ENCODE measurements at regions not wholly inside any gene's neighbourhood (a gene's known extent, or its start where the extent isn't known, plus 50 kb on each side); places are given as distances from the start of the nearest gene placed in this dataset.

DNA sequence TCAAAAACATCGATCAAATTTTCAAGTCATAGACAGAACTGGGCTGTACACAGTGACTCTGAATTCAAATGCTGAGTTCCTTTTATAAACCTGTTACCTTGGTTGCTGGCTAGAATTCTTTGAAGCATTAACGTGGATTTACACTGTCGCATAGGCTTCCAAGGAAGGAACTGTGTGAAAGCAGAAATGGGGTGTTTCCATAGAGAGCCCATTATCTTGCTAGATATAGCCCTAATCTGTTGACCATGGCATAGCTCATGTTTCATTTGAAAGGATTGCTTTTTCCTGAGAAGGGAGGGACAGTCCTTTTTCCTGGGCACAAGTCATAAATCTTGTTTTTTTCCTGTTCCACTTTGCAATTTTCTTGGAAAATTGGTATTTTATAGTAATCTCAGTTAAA lies 73.8 kb upstream of the NEUROD1 start:
- no peaks in the 10 kb centered on the region for H3F3A ChIP-seq (ENCODE audit: insufficient read depth)
- H3K27ac ChIP-seq (ENCODE audit: low read depth, low read length), result no peak overlapping the region
- H3K9ac ChIP-seq (ENCODE audit: low read length), result no peak overlapping the region
- H3K4me2 ChIP-seq (ENCODE audit: low read depth, low read length, poor library complexity, severe bottlenecking), result no peak overlapping the region
- H3K9me2 ChIP-seq (replicated peaks; ENCODE audit: insufficient read depth, low read length), result no peaks in the 10 kb centered on the region
- H3K36me3 ChIP-seq (ENCODE audit: low read length), result no peaks in the 10 kb centered on the region
- no peak overlapping the region for H2AFZ ChIP-seq (ENCODE audit: low read depth, low read length, severe bottlenecking)
- H3K4me3 ChIP-seq (ENCODE audit: insufficient read depth, low read length, poor library complexity, severe bottlenecking), result no peak overlapping the region
- no peaks in the 10 kb centered on the region for H3K9me3 ChIP-seq (ENCODE audit: insufficient read depth, low read length)
- no peaks in the 10 kb centered on the region for H3K27me3 ChIP-seq (ENCODE audit: low read length)
- H4K20me1 ChIP-seq (ENCODE audit: low read depth, low read length), result no peaks in the 10 kb centered on the region
- TF ChIP-seq, protein P1, sequence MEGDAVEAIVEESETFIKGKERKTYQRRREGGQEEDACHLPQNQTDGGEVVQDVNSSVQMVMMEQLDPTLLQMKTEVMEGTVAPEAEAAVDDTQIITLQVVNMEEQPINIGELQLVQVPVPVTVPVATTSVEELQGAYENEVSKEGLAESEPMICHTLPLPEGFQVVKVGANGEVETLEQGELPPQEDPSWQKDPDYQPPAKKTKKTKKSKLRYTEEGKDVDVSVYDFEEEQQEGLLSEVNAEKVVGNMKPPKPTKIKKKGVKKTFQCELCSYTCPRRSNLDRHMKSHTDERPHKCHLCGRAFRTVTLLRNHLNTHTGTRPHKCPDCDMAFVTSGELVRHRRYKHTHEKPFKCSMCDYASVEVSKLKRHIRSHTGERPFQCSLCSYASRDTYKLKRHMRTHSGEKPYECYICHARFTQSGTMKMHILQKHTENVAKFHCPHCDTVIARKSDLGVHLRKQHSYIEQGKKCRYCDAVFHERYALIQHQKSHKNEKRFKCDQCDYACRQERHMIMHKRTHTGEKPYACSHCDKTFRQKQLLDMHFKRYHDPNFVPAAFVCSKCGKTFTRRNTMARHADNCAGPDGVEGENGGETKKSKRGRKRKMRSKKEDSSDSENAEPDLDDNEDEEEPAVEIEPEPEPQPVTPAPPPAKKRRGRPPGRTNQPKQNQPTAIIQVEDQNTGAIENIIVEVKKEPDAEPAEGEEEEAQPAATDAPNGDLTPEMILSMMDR (IDR thresholded peaks at IDR 0.05; ENCODE audit: insufficient read depth, low read length, poor library complexity, severe bottlenecking), result no peak
- TF ChIP-seq EZH2phosphoT487 (conservative IDR thresholded peaks at IDR 0.05; ENCODE audit: low read length), result no peak
- H3K79me2 ChIP-seq (ENCODE audit: insufficient read depth, low read length), result no peaks in the 10 kb centered on the region

DNA sequence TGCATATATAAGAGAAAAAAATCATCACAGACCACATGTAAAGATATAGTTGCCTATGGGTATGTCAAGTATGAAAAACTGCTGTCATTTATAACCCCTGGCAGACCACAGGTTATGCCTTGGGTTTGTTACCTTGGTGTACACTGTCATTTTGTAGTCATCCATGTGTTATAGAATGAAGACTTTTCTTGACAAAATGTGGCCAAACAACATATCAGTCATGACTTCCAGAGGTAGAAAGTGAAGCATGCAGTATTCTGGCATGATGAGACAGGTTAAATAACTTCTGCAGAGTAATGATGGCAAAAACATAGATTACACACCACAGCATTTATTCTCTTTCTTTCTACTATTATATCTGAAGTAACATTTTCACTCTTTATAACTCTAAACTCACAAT lies 74.9 kb upstream of the NEUROD1 start:
- H3K4me2 ChIP-seq (ENCODE audit: low read depth, low read length, poor library complexity, severe bottlenecking), result no peak overlapping the region
- H3K79me2 ChIP-seq (ENCODE audit: insufficient read depth, low read length), result no peaks in the 10 kb centered on the region
- H3K27ac ChIP-seq (ENCODE audit: low read depth, low read length), result no peak overlapping the region
- H3K36me3 ChIP-seq (ENCODE audit: low read length), result no peaks in the 10 kb centered on the region
- TF ChIP-seq EZH2phosphoT487 (conservative IDR thresholded peaks at IDR 0.05; ENCODE audit: low read length), result no peak
- TF ChIP-seq, protein P1 (IDR thresholded peaks at IDR 0.05; ENCODE audit: insufficient read depth, low read length, poor library complexity, severe bottlenecking), result no peak
- no peak overlapping the region for H3K4me3 ChIP-seq (ENCODE audit: insufficient read depth, low read length, poor library complexity, severe bottlenecking)
- no peaks in the 10 kb centered on the region for H3K9me2 ChIP-seq (replicated peaks; ENCODE audit: insufficient read depth, low read length)
- H3K9ac ChIP-seq (ENCODE audit: low read length), result no peak overlapping the region
- H4K20me1 ChIP-seq (ENCODE audit: low read depth, low read length), result no peaks in the 10 kb centered on the region
- no peaks in the 10 kb centered on the region for H3K9me3 ChIP-seq (ENCODE audit: insufficient read depth, low read length)
- H3K27me3 ChIP-seq (ENCODE audit: low read length), result no peaks in the 10 kb centered on the region
- no peak overlapping the region for H2AFZ ChIP-seq (ENCODE audit: low read depth, low read length, severe bottlenecking)
- H3F3A ChIP-seq (ENCODE audit: insufficient read depth), result no peaks in the 10 kb centered on the region

DNA sequence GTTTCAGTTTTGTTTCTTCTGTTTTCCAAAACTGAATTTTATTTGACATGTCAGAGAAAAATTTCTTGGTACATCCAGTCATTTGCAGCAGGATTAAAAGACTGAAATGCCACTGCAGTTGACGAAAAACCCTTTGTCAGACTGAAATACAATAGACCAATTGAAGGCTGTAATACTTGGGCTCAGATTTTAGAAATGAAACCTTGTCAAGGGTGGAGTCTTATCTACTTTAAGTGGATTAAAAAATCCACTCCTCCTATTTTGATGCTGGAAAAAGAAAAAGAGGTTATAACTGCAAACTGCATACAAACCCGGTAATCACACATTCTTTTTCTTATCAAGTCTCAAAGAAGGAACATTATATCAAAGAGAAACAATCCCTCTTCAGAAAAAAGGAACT lies 80.2 kb upstream of the NEUROD1 start:
- Histone ChIP-seq H4K20me1 (ENCODE audit: low read depth, low read length) (no peaks in the 10 kb centered on the region), H2AFZ (ENCODE audit: low read depth, low read length, severe bottlenecking) (no peak overlapping the region), H3K9me2 (replicated peaks; ENCODE audit: insufficient read depth, low read length) (no peaks in the 10 kb centered on the region), H3K4me2 (ENCODE audit: low read depth, low read length, poor library complexity, severe bottlenecking) (no peak overlapping the region), H3K9ac (ENCODE audit: low read length) (no peak overlapping the region), H3K27me3 (ENCODE audit: low read length) (no peaks in the 10 kb centered on the region), H3K4me3 (ENCODE audit: insufficient read depth, low read length, poor library complexity, severe bottlenecking) (no peak overlapping the region), H3K9me3 (ENCODE audit: insufficient read depth, low read length) (no peaks in the 10 kb centered on the region), H3K27ac (ENCODE audit: low read depth, low read length) (no peak overlapping the region), H3K79me2 (ENCODE audit: insufficient read depth, low read length) (no peaks in the 10 kb centered on the region), H3F3A (ENCODE audit: insufficient read depth) (no peaks in the 10 kb centered on the region), H3K36me3 (ENCODE audit: low read length) (no peaks in the 10 kb centered on the region)
- TF ChIP-seq, protein P1 (IDR thresholded peaks at IDR 0.05; ENCODE audit: insufficient read depth, low read length, poor library complexity, severe bottlenecking), result no peak
- no peak for TF ChIP-seq EZH2phosphoT487 (conservative IDR thresholded peaks at IDR 0.05; ENCODE audit: low read length)

Measured in SU-DHL-6 (cell line).